ENCODE measurements at regions not wholly inside any gene's neighbourhood (a gene's known extent, or its start where the extent isn't known, plus 50 kb on each side); places are given as distances from the start of the nearest gene placed in this dataset.

GRCh38 chr5:2260211-2261003 is 377.7 kb upstream of the IRX4 start:
- intact Hi-C loops (cut with DNase I) = no loop called here
- Histone ChIP-seq H3K36me3 (no peaks in the 10 kb centered on the region), H3K27ac (no peak overlapping the region), H3K4me3 (no peak overlapping the region), H3K9me3 (no peaks in the 10 kb centered on the region), H3K4me1 (no peaks in the 10 kb centered on the region), H3K27me3 (no peaks in the 10 kb centered on the region)
- no peak for DNase-seq
- TF ChIP-seq CTCF (IDR thresholded peaks at IDR 0.05) = no peak
- FAIRE-seq = no peak
- no peak for ATAC-seq
- 69 to 78% methylated on average over 23 of the region's 23 CpGs for WGBS, 2 donors

DNA sequence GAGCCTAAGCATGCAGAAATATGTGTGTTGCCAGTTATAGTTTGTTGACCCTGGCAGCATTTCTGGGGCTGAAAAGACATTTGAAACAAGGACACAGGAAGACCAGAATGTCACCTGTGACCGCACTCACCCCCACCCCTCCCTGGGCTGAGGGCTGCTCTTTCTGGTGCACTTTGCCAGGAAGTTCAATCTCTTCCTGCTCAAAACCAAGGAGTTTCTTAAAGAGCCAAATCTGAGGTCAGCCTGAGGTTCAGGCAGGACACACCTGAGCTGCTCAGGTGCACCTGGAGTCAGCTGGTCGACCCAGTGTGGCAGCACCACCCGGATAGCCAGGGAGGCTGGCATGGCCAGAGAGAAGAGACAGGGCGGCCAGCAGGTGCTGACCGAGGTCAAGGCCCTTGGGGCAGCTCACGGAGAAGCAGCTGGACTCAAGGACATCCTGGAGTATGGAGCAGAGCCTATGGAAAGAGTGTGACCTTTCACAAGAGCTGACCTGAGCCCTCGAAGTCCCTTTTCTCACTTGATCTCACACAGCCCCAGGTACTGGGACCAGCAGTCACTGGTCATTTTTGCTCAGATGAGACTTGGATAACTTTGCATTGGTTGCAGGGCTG is 376.9 kb upstream of the IRX4 start:
- intact Hi-C loops (cut with DNase I) = no loop called here
- Histone ChIP-seq H3K4me1 (no peaks in the 10 kb centered on the region), H3K27ac (no peak overlapping the region), H3K27me3 (no peaks in the 10 kb centered on the region), H3K9me3 (no peaks in the 10 kb centered on the region), H3K4me3 (no peak overlapping the region), H3K36me3 (no peaks in the 10 kb centered on the region)
- ATAC-seq (no peak), DNase-seq (no peak), FAIRE-seq (no peak)
- no peak for TF ChIP-seq CTCF (IDR thresholded peaks at IDR 0.05)
- 29 to 34% methylated on average over 7 of the region's 7 CpGs for WGBS, 2 donors

DNA sequence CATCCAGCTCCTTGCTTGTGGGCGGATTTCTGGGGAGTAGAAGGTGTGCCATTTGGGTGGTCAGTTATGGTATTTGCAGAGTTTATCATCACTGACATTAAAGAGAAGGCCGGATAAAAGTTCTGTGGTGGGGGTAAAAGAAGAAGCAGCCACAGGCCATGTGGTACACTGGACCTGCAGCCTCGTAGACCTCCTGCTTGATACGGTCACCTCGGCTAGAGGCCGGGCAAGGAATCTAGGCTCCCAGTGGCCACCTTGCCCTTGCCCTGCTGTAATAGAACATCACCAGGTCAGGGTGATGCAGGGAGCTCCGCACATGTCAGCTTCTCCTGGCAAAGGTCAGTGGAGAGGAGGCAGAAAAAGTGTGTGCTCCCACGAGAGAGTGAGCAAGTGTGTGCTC is 376.1 kb upstream of the IRX4 start:
- H3K36me3 ChIP-seq = no peaks in the 10 kb centered on the region
- FAIRE-seq = no peak
- WGBS, 2 donors = 58 to 75% methylated on average over 8 of the region's 8 CpGs
- intact Hi-C loops (cut with DNase I) = no loop called here
- H3K9me3 ChIP-seq = no peaks in the 10 kb centered on the region
- H3K27ac ChIP-seq = no peak overlapping the region
- no peaks in the 10 kb centered on the region for H3K27me3 ChIP-seq
- no peak for TF ChIP-seq CTCF (IDR thresholded peaks at IDR 0.05)
- no peak for DNase-seq
- no peak for ATAC-seq
- no peaks in the 10 kb centered on the region for H3K4me1 ChIP-seq
- no peak overlapping the region for H3K4me3 ChIP-seq

DNA sequence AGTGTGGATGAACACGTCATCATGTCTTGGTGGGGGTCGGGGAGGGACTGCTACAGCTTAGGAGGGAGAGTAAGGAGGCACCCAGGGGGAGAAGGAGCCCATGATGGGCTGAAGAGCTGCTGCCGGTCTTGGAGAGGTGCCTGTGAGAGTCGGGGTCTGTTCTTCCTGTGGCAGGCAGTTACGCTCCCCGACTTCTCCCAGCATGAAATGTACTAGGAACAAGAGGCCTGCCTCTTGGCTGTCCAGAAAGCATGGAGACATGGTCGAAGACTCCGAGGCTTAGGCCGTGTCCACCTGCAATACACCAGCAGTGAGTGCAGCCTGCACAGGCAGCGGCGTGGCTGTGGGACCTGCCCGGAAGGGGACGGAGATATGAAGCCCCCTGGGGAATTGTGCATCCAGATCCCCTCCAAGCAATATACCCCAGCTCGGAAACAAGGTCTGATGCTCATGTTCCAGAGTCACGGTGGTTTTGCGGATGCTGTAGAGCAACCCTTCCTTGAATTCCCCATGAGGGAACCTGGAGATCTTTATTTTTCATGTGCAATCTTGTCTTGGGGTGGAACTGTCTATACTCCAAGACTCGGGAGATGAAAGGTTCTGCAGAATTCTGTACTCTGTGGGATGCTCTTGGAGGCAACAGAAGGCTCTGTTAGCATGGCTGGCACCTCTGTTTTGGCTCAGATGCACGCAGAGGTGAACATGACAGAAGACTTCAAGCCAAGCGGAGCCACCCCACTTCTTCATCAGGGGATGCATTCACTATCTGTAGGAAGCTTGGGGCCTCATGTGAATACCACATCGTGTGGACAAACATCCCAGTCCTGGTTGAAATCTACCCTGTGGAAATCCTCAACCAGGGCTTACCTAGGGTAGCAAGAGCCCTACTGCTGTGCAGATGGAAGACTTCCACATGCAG is 374.9 kb upstream of the IRX4 start:
- ATAC-seq (no peak), FAIRE-seq (no peak), DNase-seq (no peak)
- H3K27ac ChIP-seq = no peak overlapping the region
- H3K9me3 ChIP-seq = no peaks in the 10 kb centered on the region
- no peak for TF ChIP-seq CTCF (IDR thresholded peaks at IDR 0.05)
- H3K4me1 ChIP-seq = no peaks in the 10 kb centered on the region
- intact Hi-C loops (cut with DNase I) = no loop called here
- no peaks in the 10 kb centered on the region for H3K36me3 ChIP-seq
- 72 to 83% methylated on average over 20 of the region's 20 CpGs for WGBS, 2 donors
- no peaks in the 10 kb centered on the region for H3K27me3 ChIP-seq
- no peak overlapping the region for H3K4me3 ChIP-seq
